NB4 (cell line): ENCODE measurements at regions not wholly inside any gene's neighbourhood (a gene's known extent, or its start where the extent isn't known, plus 50 kb on each side); places are given as distances from the start of the nearest gene placed in this dataset.

Source experiments
- DNase-seq: peaks from one replicate; pipeline ENCODE4 v3.0.0; 2010; ENCODE audit warnings: low read depth
- H3K4me3 ChIP-seq: one replicate; pipeline ENCODE4 v1.5.1; 2011; ENCODE audit warnings: mild to moderate bottlenecking, low read depth, low read length, moderate library complexity
- CTCF ChIP-seq: IDR thresholded peaks from one replicate; pipeline ENCODE4 v1.5.1; 2012; ENCODE audit warnings: low read depth, low read length
- MAX ChIP-seq: IDR thresholded peaks from 2 replicates; pipeline ENCODE4 v1.6.1; 2011; ENCODE audit warnings: low read depth, low read length
- MYC ChIP-seq: IDR thresholded peaks from 2 replicates; pipeline ENCODE4 v1.6.1; 2011; ENCODE audit warnings: low read depth, low read length
- POLR2A ChIP-seq: IDR thresholded peaks from 2 replicates; pipeline ENCODE4 v1.6.1; 2011; ENCODE audit warnings: mild to moderate bottlenecking; ENCODE audit not compliant: insufficient read length; ENCODE audit errors: extremely low read depth

GRCh38 chr4:81690871-81691270 is 219.2 kb upstream of the RASGEF1B start:
- no peak for DNase-seq
- no peak overlapping the region for H3K4me3 ChIP-seq
- TF ChIP-seq CTCF (no peak), MAX (no peak), POLR2A (no peak), MYC (no peak)

GRCh38 chr4:81688085-81688484 is 216.4 kb upstream of the RASGEF1B start:
- no peak overlapping the region for H3K4me3 ChIP-seq
- no peak for DNase-seq
- no peak for TF ChIP-seq POLR2A
- no peak for TF ChIP-seq MYC
- TF ChIP-seq MAX, result no peak
- no peak for TF ChIP-seq CTCF

- H3K4me3 ChIP-seq, result no peak overlapping the region
- TF ChIP-seq CTCF (no peak), MAX (no peak), POLR2A (no peak), MYC (no peak)
- DNase-seq, result no peak
These were observed 215.8 kb upstream of the RASGEF1B start for GRCh38 chr4:81687471-81687870.

- DNase-seq, result no peak
- TF ChIP-seq MYC (no peak), MAX (no peak), POLR2A (no peak), CTCF (no peak)
- no peak overlapping the region for H3K4me3 ChIP-seq
These were observed 213.4 kb upstream of the RASGEF1B start for GRCh38 chr4:81685104-81685503.

- DNase-seq, result no peak
- TF ChIP-seq CTCF (no peak), MAX (no peak), POLR2A (no peak), MYC (no peak)
- no peak overlapping the region for H3K4me3 ChIP-seq
These were observed 212.6 kb upstream of the RASGEF1B start for GRCh38 chr4:81684352-81684751.

GRCh38 chr4:81682492-81682891 is 210.8 kb upstream of the RASGEF1B start:
- no peak for DNase-seq
- TF ChIP-seq MYC, result no peak

More at GRCh38 chr4:81682492-81682891, 210.8 kb upstream of the RASGEF1B start:
- no peak overlapping the region for H3K4me3 ChIP-seq
